Right atrium auricular region (tissue), 2 donors: ENCODE measurements at regions not wholly inside any gene's neighbourhood (a gene's known extent, or its start where the extent isn't known, plus 50 kb on each side); places are given as distances from the start of the nearest gene placed in this dataset.

Experiments
- DNase-seq: peaks from one replicate; pipeline ENCODE4 v3.0.0-alpha.2; 2019; ENCODE audit warnings: low spot score
- H3K27ac ChIP-seq, 2 donors: fragments of 200-600 bp; sonication (generic); 1 replicate in 1 of 2; 2 replicates in 1 of 2; pipeline ENCODE4 v1.5.1; 2016 to 2019
- H3K27me3 ChIP-seq, 2 donors: fragments of 200-600 bp; sonication (generic); one replicate each; pipeline versions ENCODE4 v1.5.1 to v1.6.0; 2017 to 2019
- H3K36me3 ChIP-seq: fragments of 200-600 bp; sonication (generic); one replicate; pipeline ENCODE4 v1.5.1; 2016
- H3K4me1 ChIP-seq, 2 donors: fragments of 200-600 bp; sonication (generic); one replicate each; pipeline versions ENCODE4 v1.5.1 to v1.6.0; 2017 to 2019
- H3K4me3 ChIP-seq, 2 donors: fragments of 200-600 bp; sonication (generic); 1 replicate in 1 of 2; 2 replicates in 1 of 2; pipeline ENCODE4 v1.5.1; 2017 to 2019; ENCODE audit warnings: mild to moderate bottlenecking in 1 of 2, moderate library complexity in 1 of 2
- H3K9me3 ChIP-seq, 2 donors: fragments of 200-600 bp; sonication (generic); one replicate each; pipeline ENCODE4 v1.5.1; 2019
- TF ChIP-seq, protein P1 (sequence below), 2 donors: fragments of 200-600 bp; sonication (generic); IDR thresholded peaks; one replicate each; pipeline ENCODE4 v1.5.1; 2019; ENCODE audit warnings: antibody characterized with exemption in 2 of 2

DNA sequence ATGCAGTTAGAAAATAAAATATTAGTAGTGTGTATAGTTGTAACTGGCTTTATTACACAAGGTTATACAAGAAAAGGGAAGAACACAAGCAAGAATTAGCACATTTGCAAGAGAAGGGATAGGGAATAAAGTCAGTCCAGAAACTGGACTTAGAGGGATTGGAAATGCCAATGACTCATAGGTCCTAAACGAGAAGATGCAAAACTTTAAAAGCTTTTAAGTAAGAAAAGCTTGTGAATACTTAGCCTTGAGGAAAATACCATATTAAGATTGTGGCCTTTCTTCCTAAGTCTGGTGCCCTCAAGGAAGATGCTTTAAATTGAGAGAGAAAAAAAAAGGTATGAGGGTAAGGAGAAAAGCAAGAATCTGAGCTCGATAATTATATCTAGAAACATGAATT lies 102.3 kb upstream of the MCHR2 start:
- Histone ChIP-seq H3K4me1 (no peaks in the 10 kb centered on the region), H3K9me3 (no peaks in the 10 kb centered on the region), H3K36me3 (no peaks in the 10 kb centered on the region), H3K27ac (no peak overlapping the region), H3K27me3 (no peaks in the 10 kb centered on the region), H3K4me3 (no peak overlapping the region)
- TF ChIP-seq, protein P1, sequence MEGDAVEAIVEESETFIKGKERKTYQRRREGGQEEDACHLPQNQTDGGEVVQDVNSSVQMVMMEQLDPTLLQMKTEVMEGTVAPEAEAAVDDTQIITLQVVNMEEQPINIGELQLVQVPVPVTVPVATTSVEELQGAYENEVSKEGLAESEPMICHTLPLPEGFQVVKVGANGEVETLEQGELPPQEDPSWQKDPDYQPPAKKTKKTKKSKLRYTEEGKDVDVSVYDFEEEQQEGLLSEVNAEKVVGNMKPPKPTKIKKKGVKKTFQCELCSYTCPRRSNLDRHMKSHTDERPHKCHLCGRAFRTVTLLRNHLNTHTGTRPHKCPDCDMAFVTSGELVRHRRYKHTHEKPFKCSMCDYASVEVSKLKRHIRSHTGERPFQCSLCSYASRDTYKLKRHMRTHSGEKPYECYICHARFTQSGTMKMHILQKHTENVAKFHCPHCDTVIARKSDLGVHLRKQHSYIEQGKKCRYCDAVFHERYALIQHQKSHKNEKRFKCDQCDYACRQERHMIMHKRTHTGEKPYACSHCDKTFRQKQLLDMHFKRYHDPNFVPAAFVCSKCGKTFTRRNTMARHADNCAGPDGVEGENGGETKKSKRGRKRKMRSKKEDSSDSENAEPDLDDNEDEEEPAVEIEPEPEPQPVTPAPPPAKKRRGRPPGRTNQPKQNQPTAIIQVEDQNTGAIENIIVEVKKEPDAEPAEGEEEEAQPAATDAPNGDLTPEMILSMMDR (IDR thresholded peaks at IDR 0.05), result no peak
- no peak for DNase-seq

DNA sequence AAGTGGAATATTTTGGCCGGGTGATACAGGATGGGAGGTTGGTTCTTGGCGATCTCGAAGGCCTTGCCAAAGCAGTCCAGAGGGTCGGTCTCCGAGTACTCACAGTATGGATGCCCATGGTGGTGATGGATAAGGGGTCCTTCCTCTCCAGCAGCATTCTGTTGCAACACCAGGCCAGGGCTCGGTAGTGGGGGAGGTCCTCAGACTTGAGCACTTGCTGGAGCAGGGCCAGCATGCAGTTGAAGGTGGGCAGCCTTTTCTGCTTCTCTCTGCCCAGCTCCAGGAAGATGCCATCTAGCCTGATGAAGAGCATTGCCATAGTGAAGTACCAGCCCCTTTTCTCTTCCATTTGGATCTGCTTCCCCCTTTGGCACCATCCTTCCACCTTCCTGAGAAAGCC lies 99.4 kb upstream of the MCHR2 start:
- TF ChIP-seq, protein P1 (IDR thresholded peaks at IDR 0.05), result no peak
- no peak for DNase-seq

DNA sequence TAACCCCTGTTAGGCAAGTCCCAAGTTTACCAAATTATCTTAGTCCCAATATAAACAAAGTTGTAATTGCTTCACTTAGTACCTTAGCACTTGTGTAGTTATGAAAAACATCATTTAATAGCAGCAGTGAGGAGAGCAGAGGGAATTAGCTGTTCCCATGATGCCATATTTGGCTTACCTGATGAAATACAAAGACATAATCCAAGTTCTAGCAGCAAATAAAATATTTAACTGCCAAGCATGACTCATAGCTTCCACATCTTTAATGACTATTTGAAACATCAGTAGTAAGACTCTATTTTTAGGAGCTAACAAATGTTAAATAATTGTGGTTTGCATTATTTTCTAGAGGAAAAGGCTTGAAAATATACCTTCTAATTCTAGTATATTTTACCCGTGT lies 94.0 kb upstream of the MCHR2 start:
- Histone ChIP-seq H3K27me3 (no peaks in the 10 kb centered on the region), H3K36me3 (no peaks in the 10 kb centered on the region), H3K4me1 (no peaks in the 10 kb centered on the region), H3K9me3 (no peaks in the 10 kb centered on the region), H3K27ac (no peak overlapping the region), H3K4me3 (no peak overlapping the region)
- no peak for DNase-seq
- TF ChIP-seq, protein P1 (IDR thresholded peaks at IDR 0.05), result no peak

More for the DNA sequence above, 99.4 kb upstream of the MCHR2 start:
- no peaks in the 10 kb centered on the region for H3K9me3 ChIP-seq
- no peak overlapping the region for H3K4me3 ChIP-seq
- H3K4me1 ChIP-seq, result no peaks in the 10 kb centered on the region
- no peaks in the 10 kb centered on the region for H3K36me3 ChIP-seq
- no peaks in the 10 kb centered on the region for H3K27me3 ChIP-seq
- H3K27ac ChIP-seq, result no peak overlapping the region

- no peak overlapping the region for H3K27ac ChIP-seq
- H3K4me3 ChIP-seq, result no peak overlapping the region
- TF ChIP-seq, protein P1 (IDR thresholded peaks at IDR 0.05), result no peak
- no peak for DNase-seq
- no peaks in the 10 kb centered on the region for H3K36me3 ChIP-seq
- H3K27me3 ChIP-seq, result no peaks in the 10 kb centered on the region
- H3K4me1 ChIP-seq, result no peaks in the 10 kb centered on the region
- no peaks in the 10 kb centered on the region for H3K9me3 ChIP-seq
Observed at GRCh38 chr6:100084991-100085364, 91.0 kb upstream of the MCHR2 start.

DNA sequence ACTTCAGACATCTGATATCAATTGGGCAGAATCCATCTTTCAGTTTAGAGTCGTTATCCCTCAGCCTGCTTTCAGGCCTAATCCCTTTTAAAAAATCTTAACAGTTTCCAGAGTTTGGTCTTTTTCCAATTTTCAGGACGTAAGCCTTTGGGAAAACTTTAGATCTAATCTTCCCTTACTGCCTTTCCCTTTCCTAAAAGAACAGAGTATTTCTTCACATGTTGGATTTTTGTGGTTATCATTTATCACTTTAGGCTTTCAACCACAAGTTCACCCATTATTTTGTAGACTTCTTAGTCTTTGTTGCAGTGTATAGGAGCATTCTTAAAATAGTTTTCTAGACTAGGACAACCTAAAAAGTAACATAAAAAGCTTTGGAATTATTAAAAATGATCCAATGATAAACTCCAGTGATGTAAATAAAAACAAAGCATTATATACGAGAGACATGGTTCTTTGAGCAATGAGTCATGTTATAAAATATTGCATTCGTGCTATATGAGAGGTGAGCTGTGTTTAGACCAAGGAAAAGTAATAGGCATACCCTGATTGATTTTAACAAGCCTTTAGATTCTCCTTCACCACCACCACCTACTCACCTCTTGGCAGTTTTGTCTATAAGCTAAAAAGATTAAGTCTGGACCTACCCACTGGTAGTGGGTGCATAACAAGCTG lies 90.4 kb upstream of the MCHR2 start:
- Histone ChIP-seq H3K4me3 (no peak overlapping the region), H3K27me3 (no peaks in the 10 kb centered on the region), H3K36me3 (no peaks in the 10 kb centered on the region), H3K4me1 (no peaks in the 10 kb centered on the region), H3K9me3 (no peaks in the 10 kb centered on the region), H3K27ac (no peak overlapping the region)
- TF ChIP-seq, protein P1 (IDR thresholded peaks at IDR 0.05), result no peak
- no peak for DNase-seq

DNA sequence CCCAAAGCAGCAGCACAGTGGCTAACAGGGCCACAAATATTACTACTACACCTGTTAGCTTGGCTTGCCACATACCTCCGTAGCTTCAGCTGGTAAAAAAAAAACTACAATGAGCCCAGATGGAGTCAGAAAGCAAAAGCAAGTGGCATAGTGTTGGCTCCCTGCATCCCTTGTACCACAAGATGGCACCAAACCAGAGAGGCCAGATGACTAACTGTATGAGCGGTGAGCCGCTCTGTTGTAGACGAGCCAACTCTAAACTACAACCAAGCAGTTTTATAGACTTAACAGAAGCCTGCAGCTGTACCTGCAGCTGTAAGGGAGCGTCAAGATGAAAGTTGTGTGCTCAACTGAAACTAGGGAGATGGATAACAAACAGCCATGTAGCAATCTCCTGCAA lies 84.5 kb upstream of the MCHR2 start:
- TF ChIP-seq, protein P1 (IDR thresholded peaks at IDR 0.05), result no peak
- DNase-seq, result no peak
- no peak overlapping the region for H3K27ac ChIP-seq
- H3K27me3 ChIP-seq, result no peaks in the 10 kb centered on the region
- no peaks in the 10 kb centered on the region for H3K9me3 ChIP-seq
- H3K4me3 ChIP-seq, result no peak overlapping the region
- no peaks in the 10 kb centered on the region for H3K36me3 ChIP-seq
- no peaks in the 10 kb centered on the region for H3K4me1 ChIP-seq
